HuH-7 (cell line): ENCODE measurements at regions not wholly inside any gene's neighbourhood (a gene's known extent, or its start where the extent isn't known, plus 50 kb on each side); places are given as distances from the start of the nearest gene placed in this dataset.

Source experiments
- DNase-seq: peaks from one replicate; pipeline ENCODE4 v3.0.0; 2011; ENCODE audit warnings: low spot score

GRCh38 chr22:48559647-48560388, 1267.9 kb downstream of the BRD1 start:
- DNase-seq: no peak

DNA sequence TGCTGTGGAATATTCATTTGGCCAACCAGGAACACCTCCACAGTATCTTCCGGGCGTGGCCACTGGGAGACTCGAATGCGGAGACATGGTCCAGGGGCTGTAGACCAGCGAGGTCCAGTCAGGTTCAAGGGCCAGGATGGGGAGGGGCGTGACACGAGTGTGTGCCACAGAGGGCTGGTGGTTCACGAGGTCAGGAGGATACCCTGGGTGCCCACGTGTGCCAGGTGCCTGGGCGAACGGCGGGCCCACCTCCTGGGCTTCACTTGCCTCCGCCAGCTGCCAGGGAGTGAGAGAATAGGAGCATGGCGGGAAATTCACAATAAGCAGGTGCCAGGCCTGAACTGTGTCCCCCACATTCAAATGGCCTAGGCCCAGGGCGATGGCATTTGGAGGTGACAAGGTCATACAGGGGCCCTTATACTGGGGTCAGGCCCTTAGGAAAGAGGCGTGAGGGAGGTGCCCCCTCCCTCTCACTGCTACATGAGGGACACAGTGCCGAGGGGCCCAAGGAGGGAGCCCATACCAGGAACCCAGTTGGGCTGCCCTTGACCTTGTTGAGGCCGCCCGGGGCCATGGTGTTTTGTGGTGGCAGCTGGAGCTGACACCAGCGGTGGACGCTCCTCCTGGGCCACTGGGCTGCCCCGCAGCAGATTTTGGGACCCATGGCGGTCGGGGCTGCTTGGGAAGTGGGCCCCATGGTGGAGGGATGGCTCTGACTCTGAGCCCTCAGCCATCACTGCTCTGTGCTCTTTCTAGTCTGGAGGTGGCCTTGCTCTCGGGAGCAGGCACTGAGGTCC, 1268.9 kb downstream of the BRD1 start:
- DNase-seq: no peak

GRCh38 chr22:48558016-48558415, 1269.7 kb downstream of the BRD1 start:
- no peak for DNase-seq

DNA sequence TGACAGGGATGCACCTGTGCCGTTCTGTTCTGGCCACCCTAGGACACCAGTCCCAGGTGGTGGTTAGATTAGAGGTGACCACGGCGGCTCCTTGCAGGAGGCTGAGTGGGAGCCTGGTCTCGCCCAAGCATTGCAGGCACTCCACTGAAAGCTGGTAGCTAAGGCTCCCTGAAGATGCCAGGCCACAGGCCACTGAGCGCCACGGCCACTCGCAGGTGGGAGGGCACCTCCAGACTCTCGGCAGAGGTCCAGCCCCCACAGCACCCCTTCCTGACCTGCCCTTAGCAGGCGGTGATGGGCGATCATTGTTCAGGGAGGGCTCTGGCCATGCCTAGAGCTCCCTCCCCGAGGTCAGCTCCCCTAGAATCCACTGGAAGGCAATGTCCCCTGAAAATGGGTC, 1270.2 kb downstream of the BRD1 start:
- no peak for DNase-seq

- DNase-seq: no peak
These were observed 1270.9 kb downstream of the BRD1 start for GRCh38 chr22:48556751-48557150.

DNA sequence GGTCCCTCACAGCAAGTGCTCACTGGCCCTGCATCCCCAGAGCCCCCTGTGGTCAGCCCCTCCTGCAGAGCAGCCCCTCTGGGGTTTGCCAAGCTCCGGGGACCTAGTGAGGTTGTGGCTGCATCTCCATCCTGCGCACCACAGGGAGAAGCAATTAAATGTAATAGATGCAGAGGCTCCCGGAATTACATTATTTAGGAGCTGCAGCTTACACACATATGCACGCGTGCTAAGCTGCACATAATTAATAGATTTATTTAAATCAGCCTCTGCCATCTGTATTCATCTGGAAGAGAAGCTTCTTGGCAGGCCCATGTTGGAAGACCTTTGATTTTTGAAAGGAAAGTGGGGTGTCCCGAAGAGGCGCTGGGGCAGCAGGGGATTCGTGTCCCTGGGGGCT, 1271.5 kb downstream of the BRD1 start:
- no peak for DNase-seq

DNA sequence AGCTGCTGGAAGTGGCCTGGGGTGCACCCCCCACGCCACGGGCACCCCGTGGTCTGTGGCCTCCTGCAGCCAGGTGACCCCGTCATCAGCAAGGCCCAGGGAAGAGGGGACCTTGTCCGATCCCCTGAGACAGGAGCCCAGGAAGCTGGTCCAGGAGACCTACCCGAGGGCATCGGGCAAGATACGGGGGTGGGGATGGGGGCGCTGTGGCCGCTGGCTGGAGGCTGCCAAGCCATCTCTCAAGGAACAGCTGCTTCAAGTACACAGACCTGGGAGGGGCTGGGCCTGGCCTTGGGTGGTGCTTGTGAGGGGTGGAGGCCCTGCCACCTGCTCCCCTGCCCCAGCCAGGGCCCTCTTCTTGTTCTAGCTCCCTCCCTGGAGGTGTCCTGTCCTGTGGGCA, 1272.1 kb downstream of the BRD1 start:
- no peak for DNase-seq

GRCh38 chr22:48554893-48555572, 1272.6 kb downstream of the BRD1 start:
- DNase-seq: peak; percentile 34

- no peak for DNase-seq
These were observed 1273.9 kb downstream of the BRD1 start for GRCh38 chr22:48553694-48554308.

DNA sequence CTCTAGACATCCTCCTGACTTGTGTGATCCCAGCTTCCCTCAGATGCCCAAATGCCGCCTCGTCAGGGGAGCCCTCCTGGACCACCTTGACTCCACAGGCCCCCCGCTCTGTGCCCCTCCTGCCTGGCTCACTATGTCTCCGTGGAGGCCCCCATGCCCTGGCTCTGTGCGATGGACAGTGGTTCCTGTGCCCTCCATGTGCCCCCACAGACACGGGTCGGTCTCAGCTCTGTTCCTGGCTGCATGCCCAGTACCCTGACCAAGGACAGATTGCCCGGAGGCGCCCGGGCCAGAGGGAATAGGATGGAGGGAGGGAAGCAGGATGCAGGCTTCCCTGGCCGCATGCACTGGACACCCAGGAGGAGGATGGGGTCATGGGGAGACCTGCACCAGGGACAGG, 1274.6 kb downstream of the BRD1 start:
- no peak for DNase-seq

DNA sequence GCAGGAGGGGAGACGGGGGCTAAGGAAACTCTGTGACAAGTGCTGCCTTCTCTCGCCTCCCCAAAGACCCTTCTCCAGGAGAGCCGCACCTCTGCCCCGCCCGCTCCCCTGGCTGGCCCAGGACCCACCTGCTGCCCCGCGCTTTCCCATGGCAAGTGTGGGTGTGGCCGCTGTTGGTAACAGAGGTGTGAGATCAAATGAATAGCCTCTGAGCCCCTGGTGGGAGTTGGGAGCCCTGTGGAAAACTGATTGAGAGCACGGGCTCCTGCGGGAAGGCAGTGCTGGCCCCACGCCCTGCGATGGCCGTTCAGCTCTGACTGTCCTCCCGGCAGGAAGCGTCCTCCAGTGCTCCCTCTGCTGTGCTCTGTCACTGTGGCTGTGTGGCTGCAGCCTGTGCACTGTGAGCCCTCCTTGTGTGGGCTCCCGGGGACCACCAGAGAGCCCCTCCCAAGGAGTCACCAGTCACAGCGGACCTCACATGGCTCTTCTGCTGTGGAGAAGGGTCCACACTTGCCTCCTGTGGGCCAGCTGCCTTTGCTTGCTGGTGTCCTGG, 1275.9 kb downstream of the BRD1 start:
- no peak for DNase-seq

GRCh38 chr22:48551061-48551460, 1276.6 kb downstream of the BRD1 start:
- DNase-seq: no peak

- DNase-seq: no peak
These were observed 1279.3 kb downstream of the BRD1 start for GRCh38 chr22:48548391-48548790.

- DNase-seq: no peak
These were observed 1279.7 kb downstream of the BRD1 start for GRCh38 chr22:48547971-48548370.

GRCh38 chr22:48546653-48547424, 1280.8 kb downstream of the BRD1 start:
- DNase-seq: no peak

- DNase-seq: no peak
These were observed 1281.7 kb downstream of the BRD1 start for GRCh38 chr22:48545987-48546386.

DNA sequence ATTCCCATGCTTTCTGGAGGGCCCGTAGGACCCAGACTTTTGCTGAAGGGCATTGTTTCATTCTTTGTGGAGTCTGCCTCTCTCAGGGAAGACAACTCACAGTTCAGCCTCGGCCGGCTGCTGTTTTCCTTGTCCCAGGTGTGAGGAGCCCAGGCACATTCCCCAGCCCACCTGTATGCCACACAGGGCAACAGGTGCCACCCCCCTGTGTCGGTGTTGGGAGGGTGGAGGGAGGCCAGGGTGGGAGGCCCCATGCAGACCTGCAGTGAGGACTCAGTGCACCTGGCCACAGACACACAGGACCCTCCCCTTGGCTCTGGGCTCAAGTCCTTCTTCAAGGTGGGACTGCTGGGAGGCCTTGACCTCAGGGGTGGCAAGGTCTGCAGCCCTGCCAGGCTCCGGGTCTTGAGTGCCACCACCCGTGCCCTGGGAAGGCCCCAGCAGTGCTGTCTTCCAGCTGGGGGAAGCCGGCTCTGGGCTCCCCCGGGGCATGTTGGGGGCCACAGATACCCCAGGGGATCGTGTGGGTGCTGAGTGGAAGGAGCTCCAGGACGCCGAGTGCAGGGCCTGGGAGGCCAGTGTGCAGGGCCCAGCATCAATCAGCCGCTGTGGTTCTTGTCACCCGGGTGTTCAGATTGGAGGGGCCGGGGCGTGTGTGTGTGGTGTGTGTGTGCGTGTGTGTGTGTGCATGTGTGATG, 1286.1 kb downstream of the BRD1 start:
- no peak for DNase-seq

DNA sequence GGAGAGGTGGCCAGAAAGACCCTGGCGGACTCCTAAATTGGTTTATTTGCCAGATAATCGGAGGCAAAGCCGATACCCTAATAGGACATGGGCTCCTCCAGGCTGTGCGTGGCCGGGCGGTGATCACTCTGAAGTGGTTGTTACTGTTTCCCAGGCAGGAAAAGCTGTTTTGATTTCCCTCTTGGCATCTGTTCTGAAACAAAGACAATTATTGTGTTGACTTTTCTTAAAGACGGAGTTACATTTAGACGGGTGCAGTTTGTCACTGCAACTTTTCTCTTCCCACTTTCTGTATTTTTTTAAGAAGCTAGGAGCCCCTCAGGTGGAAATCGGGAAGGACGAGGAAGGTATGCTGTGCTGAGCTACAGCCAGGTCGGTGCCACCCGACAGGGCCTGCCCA, 1288.4 kb downstream of the BRD1 start:
- no peak for DNase-seq

GRCh38 chr22:48538291-48538820, 1289.3 kb downstream of the BRD1 start:
- DNase-seq: no peak

DNA sequence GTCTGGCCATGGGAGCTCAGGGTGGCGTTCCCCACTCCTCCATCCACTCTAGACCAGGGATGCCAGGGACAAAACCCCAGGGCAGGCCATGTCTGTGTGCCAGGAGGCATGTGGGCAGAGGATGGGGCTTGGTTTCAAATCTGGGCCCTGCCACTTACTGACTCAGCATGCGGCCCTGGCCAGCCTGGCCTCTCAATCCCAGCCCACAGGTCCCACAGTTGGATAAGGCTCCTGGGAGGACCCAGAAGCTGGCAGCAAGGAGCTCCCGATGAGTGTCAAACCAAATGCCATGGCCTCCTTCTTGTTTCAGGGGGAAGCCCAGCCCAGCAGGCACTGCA, 1290.4 kb downstream of the BRD1 start:
- no peak for DNase-seq
